HG02678 (cell line): ENCODE measurements at regions not wholly inside any gene's neighbourhood (a gene's known extent, or its start where the extent isn't known, plus 50 kb on each side); places are given as distances from the start of the nearest gene placed in this dataset.

Experiments
- ATAC-seq: cut with Tn5 transposase; IDR thresholded peaks from one replicate; pipeline ENCODE4 v1.9.1; 2021; ENCODE audit warnings: mild to moderate bottlenecking, moderate library complexity; ENCODE audit not compliant: unreplicated experiment

GRCh38 chr1:106681939-106682522 lies 374.4 kb upstream of the PRMT6 start:
- ATAC-seq: no peak

GRCh38 chr1:106688446-106688845 lies 368.0 kb upstream of the PRMT6 start:
- no peak for ATAC-seq

- ATAC-seq: no peak
These were observed 357.8 kb upstream of the PRMT6 start for GRCh38 chr1:106698660-106699059.

- ATAC-seq: no peak
These were observed 357.0 kb upstream of the PRMT6 start for GRCh38 chr1:106699433-106699832.

GRCh38 chr1:106700211-106700610 lies 356.3 kb upstream of the PRMT6 start:
- no peak for ATAC-seq

GRCh38 chr1:106705971-106706370 lies 350.5 kb upstream of the PRMT6 start:
- ATAC-seq: no peak

- no peak for ATAC-seq
These were observed 338.9 kb upstream of the PRMT6 start for GRCh38 chr1:106717591-106717990.

GRCh38 chr1:106721790-106722189 lies 334.7 kb upstream of the PRMT6 start:
- ATAC-seq: no peak

- no peak for ATAC-seq
These were observed 334.0 kb upstream of the PRMT6 start for GRCh38 chr1:106722466-106722865.

GRCh38 chr1:106727171-106727570 lies 329.3 kb upstream of the PRMT6 start:
- peak; percentile 82 for ATAC-seq

GRCh38 chr1:106746448-106747085 lies 309.9 kb upstream of the PRMT6 start:
- ATAC-seq: no peak

- no peak for ATAC-seq
These were observed 309.2 kb upstream of the PRMT6 start for GRCh38 chr1:106747232-106747631.

GRCh38 chr1:106747791-106748190 lies 308.7 kb upstream of the PRMT6 start:
- ATAC-seq: no peak

GRCh38 chr1:106748606-106749005 lies 307.9 kb upstream of the PRMT6 start:
- ATAC-seq: no peak

- ATAC-seq: no peak
These were observed 307.0 kb upstream of the PRMT6 start for GRCh38 chr1:106749491-106749890.

GRCh38 chr1:106749906-106750305 lies 306.6 kb upstream of the PRMT6 start:
- no peak for ATAC-seq

- ATAC-seq: no peak
These were observed 305.5 kb upstream of the PRMT6 start for GRCh38 chr1:106751002-106751401.

- no peak for ATAC-seq
These were observed 303.4 kb upstream of the PRMT6 start for GRCh38 chr1:106753066-106753465.

- ATAC-seq: no peak
These were observed 301.5 kb upstream of the PRMT6 start for GRCh38 chr1:106754957-106755356.

- no peak for ATAC-seq
These were observed 300.6 kb upstream of the PRMT6 start for GRCh38 chr1:106755682-106756406.

- ATAC-seq: no peak
These were observed 299.7 kb upstream of the PRMT6 start for GRCh38 chr1:106756752-106757151.

GRCh38 chr1:106768077-106768476 lies 288.4 kb upstream of the PRMT6 start:
- ATAC-seq: no peak
